NB4 (cell line): ENCODE measurements at regions not wholly inside any gene's neighbourhood (a gene's known extent, or its start where the extent isn't known, plus 50 kb on each side); places are given as distances from the start of the nearest gene placed in this dataset.

Experiments used
- CTCF ChIP-seq: IDR thresholded peaks from one replicate; pipeline ENCODE4 v1.5.1; 2012; ENCODE audit warnings: low read depth, low read length
- MYC ChIP-seq: IDR thresholded peaks from 2 replicates; pipeline ENCODE4 v1.6.1; 2011; ENCODE audit warnings: low read depth, low read length

- TF ChIP-seq CTCF = no peak
- TF ChIP-seq MYC = no peak
Measured at GRCh38 chr1:81617308-81617967, 183.3 kb upstream of the ADGRL2 start.
